ENCODE measurements at regions not wholly inside any gene's neighbourhood (a gene's known extent, or its start where the extent isn't known, plus 50 kb on each side); places are given as distances from the start of the nearest gene placed in this dataset.

DNA sequence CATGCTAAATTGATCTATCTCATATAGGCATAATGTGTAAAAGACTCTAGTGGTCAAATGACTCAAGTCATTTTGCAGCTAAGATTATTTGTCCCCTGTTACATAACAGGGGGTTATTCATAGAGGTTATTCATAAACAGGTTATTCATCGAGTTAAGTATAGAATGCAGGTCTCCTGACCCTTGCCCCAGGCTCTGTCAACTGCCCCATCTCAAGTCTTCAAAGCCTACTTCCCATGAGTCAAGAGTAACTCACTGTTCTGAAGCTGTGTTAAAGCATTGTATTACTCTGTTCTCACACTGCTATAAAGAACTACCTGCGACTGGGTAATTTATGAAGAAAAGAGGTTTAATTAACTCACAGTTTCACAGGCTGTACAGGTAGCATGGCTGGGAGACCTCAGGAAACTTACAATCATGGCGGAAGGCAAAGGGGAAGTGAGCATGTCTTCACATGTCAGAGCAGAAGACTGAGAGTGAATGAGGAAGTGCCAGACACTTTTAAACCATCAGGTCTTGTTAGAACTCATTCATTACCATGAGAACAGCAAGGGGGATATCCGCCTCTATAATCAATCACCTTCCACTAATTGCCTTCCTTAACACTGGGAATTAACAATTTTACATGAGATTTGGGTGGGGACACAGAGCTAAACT, 226.2 kb upstream of the BLID start:
- no peak for DNase-seq

DNA sequence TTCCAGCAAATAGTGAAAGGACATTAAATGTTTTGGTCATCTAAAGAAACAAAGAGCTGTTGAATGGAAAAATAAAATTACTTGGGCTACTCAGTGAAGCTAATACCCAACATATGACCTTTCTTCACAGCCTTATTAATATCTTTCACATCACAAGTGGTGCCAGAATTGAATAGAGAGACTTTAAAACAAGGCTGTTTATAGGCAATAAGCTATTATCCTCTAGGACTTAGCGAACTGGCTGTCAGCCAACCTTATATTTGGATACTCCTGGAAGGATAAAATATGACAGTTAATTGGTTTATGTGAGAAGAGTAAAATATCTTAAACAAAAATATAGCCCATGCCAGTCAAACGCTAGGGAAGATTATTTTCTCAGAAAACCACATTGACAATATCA, 225.5 kb upstream of the BLID start:
- DNase-seq, result no peak

DNA sequence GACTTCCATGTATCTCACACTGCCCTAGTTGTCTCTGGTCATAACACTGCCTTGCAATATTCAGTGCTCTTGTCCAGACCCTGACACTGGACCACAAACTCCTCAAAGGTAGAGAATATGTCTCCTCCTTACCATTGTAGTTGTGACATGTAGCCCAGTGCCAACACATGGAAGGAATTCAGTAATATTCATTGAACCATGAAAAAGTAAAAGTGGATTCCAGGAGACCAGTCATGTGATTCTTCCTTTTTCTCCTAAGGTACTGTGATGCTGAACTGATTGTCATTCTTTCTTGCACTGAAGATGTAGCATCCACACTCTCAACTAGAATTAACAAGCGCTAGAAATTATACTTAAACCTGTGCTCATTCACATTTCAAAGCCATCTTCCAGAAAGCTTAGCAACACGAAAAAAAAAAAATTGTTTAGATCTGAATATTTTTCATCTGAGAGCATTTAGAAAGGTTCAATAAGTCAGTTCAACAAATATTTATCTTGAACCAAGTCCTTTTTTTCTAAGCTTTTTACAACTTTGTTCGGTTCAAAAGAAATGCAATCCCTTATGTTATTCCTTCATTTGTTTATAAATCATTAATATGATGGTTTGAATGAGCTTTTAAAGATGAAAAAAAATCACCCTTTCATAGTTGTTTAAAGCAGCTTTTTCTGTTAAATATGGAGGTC, 224.7 kb upstream of the BLID start:
- DNase-seq, result no peak

DNA sequence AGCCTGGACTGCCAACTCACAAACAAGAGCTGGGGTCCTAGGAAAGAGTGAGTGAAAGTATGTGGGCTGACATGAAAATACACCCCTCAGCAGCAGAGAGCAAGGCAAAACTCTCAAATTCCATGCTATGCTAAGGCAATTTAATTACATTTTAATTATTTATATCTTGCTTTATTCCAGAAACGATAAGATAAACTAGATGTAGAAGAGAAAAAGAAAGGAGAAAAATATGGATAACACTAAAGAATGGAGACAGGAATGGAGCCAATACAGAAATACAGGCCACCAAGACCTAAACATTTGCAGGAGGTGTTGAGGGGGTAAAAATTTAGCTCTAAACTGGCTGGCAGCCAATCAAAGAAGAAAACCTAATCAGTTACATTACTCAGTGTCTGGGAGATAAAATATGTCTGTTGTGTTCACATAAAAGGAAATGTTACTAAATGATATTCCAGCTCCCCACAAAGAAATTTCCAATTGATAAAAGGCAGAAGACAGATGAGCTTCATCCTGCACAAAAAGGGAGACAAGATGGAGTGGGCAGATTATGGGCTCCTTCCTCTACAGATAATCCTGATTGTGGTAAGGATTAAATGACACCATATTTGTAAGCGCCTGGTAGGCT, 223.5 kb upstream of the BLID start:
- no peak for DNase-seq

DNA sequence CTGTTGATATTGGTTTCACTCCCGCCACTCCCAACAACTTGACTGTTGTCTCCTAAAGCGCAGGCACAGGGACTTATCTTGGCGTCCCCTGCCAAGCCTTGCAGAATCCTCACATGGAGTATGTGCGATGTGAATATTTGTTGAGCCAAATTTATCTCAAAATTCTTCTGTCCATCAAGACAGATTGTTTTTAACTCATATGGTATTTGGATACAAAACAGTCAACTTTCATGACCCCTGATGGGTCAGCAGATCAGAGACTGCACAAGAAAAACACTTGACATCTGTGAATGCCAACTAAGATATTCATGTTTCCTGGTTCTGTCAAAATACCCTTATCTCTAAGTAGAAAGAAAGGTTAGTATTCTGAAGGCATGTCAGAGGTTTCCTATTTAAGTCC, 221.7 kb upstream of the BLID start:
- DNase-seq, result no peak

DNA sequence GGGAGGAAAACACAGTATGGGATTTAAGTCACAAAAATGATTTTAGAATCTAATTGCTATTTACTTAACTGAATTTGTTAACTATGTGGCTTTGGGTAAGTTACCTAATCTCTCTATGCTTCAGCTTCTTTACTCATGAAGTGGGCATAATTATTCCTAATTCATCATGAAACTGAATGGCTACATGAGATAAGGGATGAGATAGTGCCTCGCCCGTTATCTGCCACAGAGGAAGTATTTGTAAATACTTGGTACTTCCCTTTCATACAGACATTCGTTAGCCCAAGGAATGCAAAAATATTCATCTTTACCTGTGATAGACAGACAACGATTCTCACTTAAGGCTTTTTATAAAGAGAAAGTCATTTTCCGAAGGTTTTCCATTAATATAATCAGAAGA, 221.2 kb upstream of the BLID start:
- DNase-seq, result no peak

DNA sequence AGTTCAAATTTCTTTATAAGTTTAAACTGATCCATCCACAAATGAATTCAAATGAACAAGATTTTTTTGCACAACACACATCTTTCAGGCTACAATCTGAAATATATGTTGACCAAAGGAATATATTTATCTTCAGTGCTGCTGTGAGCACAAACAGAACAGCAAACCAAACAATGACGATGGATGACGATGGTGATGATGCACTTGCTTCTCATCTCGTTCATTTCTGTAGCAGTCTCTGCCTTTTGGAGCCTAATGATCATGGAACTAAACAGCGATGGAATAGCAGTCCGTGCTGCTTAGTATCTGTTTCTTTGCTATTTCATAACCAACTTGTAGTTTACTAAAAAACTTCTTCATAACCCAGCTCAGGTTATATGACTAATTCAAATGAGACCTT, 220.7 kb upstream of the BLID start:
- DNase-seq, result no peak

DNA sequence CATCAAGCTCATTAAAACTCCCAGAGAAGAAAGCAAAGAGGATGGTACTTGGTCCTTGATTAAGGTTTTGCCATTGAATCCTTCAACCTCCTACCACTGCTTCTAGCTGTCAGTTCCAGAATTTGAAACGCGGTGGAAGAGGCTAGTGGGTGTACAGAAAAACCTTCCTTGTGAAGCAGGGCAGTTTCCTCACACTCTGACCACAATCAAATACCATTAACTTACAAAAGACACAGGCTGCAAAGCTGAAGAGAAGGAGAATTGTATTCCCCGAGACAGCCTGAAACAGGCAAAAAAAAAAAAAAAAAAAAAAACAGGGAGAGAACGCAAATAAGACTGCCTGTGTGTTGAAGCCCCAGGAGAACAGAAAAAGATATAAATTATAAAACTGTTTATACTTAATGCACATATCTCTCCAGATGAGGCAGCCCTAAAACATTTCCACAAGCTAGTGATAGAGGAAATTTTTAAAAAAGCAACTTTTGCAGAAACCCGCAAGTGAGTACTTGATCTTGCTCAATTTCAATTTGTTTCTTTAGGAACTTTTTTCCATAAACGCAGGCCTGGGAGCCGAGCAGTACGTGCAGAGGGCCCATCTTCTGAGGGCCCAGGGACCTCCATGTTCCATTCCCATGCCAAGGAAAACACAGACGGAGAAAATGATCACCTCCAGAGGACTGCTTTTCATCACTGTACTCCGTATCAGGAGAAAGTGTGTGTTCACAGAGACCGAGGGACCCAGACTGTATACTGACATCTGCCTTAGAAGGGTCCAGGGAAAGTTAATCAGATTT, 218.7 kb upstream of the BLID start:
- no peak for DNase-seq

DNA sequence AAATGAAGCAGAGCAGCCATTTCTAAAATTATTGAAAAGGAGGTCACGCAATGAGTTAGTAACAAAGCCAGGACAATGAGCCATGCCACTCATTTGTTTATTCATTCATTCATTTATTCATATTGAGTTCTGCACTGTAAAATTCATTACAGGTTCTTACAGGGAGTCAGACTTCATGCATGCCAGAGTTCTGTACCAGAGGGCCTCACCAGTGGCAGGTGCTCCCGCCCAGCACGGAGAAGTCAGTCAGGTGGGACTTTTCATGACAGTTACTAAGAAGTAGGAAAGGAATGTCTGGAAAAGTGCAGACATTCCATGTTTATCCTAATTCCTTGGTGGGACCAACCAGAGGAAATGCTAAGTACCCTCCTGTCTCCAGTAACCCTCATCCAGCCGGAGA, 217.5 kb upstream of the BLID start:
- no peak for DNase-seq

DNA sequence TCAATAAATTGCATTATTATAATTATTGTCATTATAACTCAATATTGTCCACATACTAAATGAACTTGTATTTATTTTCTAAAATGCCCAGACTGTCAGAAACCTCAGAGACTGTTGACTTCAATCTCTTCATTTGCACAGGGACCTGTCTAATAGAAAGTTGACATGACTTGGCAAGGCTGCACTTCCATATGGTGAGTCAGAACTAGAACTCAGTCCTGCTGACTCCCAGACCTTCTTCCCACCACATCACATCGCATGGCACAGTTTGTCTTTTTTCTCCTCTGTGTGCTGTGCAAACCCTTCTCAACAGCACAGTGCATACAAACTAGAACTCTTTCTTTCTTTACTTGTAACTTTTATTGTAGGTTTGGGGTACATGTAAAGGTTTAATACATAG, 215.1 kb upstream of the BLID start:
- no peak for DNase-seq

DNA sequence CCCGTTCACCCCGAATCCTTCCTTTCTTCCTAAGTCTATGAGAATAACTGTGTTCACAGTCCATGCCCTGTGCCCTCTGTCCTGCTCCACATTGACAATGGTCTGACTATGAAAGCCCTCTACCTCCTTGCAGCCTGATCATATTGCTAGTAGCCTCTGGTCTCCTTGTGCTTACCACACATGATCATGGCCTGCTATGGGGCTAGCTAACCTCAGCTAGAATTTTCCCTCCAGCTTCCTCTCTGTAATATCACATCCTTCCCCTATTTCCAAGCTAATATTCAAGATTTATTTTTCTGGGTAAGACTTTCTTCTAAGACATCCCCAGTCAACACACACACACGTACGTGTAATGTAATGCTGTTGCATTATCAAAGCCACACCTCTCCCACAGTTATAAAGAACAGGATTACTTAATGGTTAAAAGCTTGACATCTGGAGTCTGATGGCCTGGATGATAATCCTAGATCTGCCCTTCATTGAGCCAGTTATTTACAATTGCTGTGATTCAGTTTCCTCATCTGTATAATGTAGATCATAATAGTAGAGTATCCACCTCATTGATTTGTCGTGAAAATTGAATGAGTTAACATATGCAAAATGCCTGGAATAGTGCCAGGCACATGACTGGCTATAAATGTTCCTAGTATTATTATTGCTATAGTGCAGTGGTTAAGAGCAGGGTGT, 214.4 kb upstream of the BLID start:
- no peak for DNase-seq

DNA sequence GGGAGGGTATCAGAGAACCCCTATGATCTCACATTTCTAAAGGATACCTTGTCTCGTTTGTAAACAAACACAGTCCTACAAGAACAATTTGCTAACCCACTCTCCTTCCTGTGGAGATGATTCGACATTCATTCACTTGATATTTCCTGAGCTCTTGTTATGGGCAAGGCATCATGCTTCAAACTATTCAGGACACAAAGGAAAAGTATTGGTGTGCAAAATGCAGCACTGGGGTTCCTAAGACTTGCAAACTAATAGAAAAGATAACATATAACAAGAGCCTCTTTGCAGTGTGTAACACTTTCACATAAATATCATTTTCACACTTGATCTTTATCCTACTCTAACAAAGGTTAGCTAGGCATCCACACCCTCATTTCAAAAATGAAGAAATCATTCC, 211.5 kb upstream of the BLID start:
- no peak for DNase-seq

DNA sequence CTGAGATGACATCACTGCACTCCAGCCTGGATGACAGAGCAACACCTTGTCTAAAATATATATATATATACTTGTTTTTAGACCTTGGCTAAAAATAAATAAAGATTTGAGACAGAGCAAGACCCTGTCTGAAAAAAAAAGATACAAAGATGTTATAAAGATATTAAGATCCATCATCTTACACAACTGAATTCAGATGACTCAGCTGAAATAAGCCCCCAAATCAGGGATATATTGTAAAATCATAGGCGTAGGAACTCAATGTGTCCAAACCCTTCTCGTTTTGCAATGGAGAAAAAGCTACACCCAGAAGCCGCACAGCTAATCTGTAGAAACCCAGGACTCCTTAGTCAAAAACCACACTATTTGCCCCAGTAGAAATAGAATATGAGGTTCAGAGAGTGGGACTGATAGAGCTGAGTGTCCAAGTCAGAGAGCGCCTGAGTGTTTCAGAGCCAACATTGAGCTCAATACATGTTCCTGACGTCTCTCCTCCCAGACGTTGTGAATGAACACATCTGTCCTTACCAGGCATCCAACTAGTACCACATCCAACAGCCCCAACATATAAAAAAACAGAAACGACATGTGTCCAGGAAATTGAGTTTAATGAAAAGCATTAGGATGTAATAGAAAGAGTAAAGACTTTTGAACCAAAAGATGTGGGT, 207.9 kb upstream of the BLID start:
- no peak for DNase-seq

DNA sequence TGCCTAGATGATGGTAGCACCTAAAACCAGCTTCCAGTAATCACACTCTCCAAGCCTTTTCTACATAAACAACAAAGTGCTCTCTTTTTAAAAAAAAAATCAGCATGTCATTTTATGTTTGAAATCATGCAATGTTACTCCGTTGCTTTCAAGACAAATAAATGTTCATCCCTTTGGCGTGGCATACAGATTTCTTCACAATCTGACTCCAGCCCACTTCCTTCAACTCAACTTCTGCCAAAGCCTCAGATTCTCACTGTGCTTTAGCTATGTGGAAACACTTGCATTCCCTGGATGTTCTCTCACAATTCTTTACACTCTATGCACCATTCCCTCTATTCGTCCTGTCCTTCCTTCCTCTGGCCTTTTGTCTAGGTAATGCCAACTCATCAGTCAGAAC, 206.3 kb upstream of the BLID start:
- no peak for DNase-seq

DNA sequence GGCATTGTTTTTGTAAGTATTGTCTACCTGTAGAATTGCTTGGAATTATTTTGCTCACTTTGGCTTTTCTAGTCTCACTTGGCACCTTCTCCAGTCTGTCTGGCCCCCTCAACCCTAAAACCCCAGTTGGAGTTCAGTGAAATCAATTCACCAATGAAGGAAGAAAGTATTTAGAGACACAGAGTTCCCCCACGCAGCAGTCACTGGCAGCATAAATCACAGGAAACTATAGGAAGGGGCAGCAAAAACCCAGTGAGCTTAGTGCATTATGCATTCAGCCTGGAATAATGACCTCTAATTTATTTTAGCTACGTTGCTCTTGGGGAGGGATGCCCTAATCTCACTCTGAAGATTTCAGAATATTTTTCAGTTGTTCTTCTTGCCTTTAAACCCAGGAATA, 204.7 kb upstream of the BLID start:
- DNase-seq, result no peak

DNA sequence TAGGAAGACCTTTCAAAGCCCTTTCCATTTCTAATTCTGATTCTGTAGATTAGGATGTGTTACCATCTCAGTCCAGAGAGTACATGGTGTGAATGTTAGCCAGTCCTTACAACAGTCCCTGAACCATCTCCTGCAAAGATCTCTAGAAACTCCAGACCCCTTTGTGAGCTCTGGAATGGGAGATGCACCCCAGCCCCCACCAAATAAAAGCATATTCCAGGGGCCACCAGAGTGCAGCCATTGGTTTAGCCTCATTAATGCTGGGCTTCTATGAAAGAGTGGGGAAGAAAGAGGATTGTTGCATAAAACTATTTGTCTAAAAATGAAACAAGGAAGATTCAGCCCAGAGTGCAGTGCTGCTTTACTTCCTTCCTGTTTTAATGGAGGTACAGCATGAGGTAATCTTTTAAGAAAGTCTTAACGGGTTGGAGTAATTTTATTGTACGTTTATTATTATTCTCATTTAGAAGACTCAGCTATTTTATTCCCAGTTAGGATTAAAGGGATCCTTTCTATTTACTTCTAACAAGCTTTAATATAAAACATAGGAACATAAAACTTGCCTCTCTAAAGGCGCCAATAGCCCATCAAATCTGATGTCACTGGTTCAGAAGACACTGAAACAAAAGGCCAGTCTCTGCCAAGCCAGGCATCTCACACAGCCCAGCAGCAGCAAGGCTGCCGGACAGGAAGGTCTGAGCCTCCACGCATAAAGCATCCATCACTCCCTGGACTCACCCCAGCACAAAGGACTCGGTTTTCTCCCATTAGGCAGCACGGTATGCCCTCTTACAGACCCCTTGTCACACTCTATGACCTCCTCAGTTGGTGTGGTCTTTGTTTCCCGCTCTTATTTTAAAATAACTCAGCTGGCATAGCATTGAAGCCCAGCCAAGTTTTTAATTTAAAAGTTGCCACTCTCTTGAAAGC, 203.9 kb upstream of the BLID start:
- DNase-seq, result no peak

DNA sequence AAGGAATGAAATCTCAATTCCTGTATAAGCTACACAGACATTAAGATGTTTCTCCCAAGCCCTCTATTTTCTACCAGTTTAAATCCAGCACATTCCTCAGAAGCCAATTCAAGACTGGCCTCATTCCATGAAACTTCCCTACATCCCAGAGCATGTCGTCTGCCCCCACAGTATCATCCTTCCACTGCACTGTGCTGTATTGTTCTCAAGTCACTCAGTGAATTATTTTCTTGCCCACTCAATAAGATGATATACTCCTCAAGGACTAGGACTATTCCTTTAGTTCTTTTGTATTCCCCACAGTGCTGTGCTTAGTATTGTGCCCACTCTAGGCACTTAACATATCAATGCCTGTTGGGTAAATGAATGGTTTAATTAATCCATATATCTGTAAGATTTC, 203.1 kb upstream of the BLID start:
- no peak for DNase-seq

DNA sequence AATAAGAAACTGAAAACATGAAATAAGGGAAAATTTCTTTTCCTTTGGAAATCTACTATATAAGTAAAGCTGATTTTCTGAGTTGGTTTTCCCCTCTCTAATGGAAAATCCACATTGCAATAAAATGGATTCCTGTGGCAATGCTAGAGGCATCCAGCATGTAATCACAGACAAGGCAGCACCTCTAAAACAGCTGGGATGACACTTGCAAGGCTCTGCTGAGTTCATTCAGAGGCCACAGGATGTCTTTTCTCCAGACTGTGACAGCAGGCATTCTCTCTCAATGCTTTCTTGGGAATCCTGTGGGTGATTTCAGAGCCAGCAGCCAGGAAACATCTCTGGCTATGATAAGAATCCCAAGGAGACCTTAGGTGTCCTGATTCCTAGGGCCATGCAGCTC, 201.3 kb upstream of the BLID start:
- DNase-seq, result no peak

DNA sequence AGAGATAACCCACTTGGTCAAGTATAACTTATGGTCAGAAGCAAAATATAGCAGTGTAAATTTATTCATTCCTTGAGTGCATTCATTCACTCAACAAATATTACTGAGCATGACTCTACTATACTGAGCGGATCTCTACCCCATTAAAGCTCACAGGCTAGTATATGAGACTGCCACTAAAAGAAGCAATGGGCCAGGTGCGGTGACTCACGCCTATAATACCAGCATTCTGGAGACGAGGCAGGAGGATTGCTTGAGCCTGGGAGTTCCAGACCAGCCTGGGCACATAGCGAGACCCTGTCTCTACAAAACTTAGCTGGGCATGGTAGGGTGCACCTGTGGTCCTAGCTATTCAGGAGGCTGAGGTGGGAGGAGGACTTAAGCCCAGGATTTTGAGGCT, 197.6 kb upstream of the BLID start:
- no peak for DNase-seq

DNA sequence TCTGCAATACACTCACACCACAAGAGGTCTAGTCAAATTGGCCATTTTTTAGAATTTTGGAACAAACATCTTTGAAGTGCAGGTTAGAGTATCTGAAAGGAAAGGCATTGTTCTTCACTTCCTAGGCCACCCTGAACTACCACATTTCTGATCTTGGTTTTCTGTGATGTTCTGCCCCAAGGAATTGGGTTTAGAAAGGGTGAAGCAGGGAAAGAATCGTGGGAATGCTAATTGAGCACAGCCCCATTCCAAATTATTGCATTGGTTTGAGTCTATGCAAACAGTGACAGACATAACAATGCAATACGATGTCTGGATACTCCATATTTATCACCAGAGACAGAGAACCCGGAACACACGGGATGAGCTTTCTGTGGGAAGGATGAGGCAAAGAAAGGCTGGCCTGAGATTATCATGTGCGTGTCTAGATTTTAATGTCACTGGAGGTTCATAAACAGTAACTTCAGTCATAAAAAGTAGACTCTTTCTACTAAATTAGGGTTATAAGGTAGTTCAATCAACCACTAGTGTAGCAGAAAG, 195.3 kb upstream of the BLID start:
- no peak for DNase-seq

DNA sequence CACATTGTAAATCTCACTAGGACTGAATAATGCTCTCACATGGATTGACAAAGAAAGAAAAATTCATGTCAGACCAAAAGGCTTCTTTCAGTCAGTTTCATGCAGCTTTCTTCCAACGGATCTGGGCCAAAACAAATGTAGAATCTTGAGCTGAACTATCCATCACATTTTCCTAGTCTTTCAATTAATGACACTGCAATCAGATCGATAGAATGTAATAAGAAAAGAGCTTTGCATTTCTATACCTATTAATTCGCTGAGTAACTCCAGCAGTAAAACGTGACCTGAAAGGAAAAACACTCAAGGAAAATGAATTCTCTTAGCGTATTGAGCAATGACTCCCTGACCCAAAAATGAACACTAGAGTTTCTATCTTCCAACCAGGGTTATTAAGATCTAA, 194.8 kb upstream of the BLID start:
- no peak for DNase-seq
